ENCODE measurements at regions not wholly inside any gene's neighbourhood (a gene's known extent, or its start where the extent isn't known, plus 50 kb on each side); places are given as distances from the start of the nearest gene placed in this dataset.

GRCh38 chrX:51144828-51145442 lies 187.7 kb upstream of the NUDT10 start:
- intact Hi-C loops (cut with DNase I): no loop called here
- H3K9ac ChIP-seq (ENCODE audit: low read length in 3 of 3): no peak overlapping the region
- no peaks in the 10 kb centered on the region for H3K4me1 ChIP-seq (ENCODE audit: control insufficient read depth in 2 of 3, insufficient read depth in 2 of 3, low read depth in 1 of 3, low read length in 3 of 3)
- no peak overlapping the region for H3K27ac ChIP-seq (ENCODE audit: low read depth in 2 of 2, low read length in 2 of 2)
- no peak overlapping the region for H3K4me3 ChIP-seq (ENCODE audit: low read length in 3 of 3)
- DNase-seq (peak in 4 of 5 donors; percentile 35 to 65 (median 48)), FAIRE-seq (no peak)
- H3K9me3 ChIP-seq (ENCODE audit: control insufficient read depth in 2 of 3, insufficient read depth in 1 of 3, low read length in 3 of 3): no peaks in the 10 kb centered on the region
- H3K36me3 ChIP-seq (ENCODE audit: control insufficient read depth in 2 of 3, insufficient read depth in 3 of 3, low read length in 3 of 3): no peaks in the 10 kb centered on the region
- TF ChIP-seq CTCF (IDR thresholded peaks at IDR 0.05; ENCODE audit: borderline replicate concordance, extremely low read depth, insufficient read depth): peak; percentile 31
- peaks cover 8% of the 10 kb centered on the region for H3K27me3 ChIP-seq (ENCODE audit: control insufficient read depth, insufficient read depth, low read length)

GRCh38 chrX:51148848-51149247 lies 183.8 kb upstream of the NUDT10 start:
- no peaks in the 10 kb centered on the region for H3K36me3 ChIP-seq (ENCODE audit: control insufficient read depth in 2 of 3, insufficient read depth in 3 of 3, low read length in 3 of 3)
- no peaks in the 10 kb centered on the region for H3K9me3 ChIP-seq (ENCODE audit: control insufficient read depth in 2 of 3, insufficient read depth in 1 of 3, low read length in 3 of 3)
- peak in 2 of 5 donors; percentile 32 to 45 for DNase-seq
- no peak overlapping the region for H3K9ac ChIP-seq (ENCODE audit: low read length in 3 of 3)
- no peak for TF ChIP-seq CTCF (IDR thresholded peaks at IDR 0.05; ENCODE audit: borderline replicate concordance, extremely low read depth, insufficient read depth)
- peaks cover 4% of the 10 kb centered on the region for H3K27me3 ChIP-seq (ENCODE audit: control insufficient read depth, insufficient read depth, low read length)
- no peak overlapping the region for H3K4me3 ChIP-seq (ENCODE audit: low read length in 3 of 3)
- intact Hi-C loops (cut with DNase I): no loop called here
- H3K27ac ChIP-seq (ENCODE audit: low read depth in 2 of 2, low read length in 2 of 2): no peak overlapping the region
- H3K4me1 ChIP-seq (ENCODE audit: control insufficient read depth in 2 of 3, insufficient read depth in 2 of 3, low read depth in 1 of 3, low read length in 3 of 3): no peaks in the 10 kb centered on the region
- FAIRE-seq: no peak

GRCh38 chrX:51151734-51152133 lies 180.9 kb upstream of the NUDT10 start:
- H3K27me3 ChIP-seq (ENCODE audit: control insufficient read depth, insufficient read depth, low read length): no peaks in the 10 kb centered on the region
- FAIRE-seq: no peak

More at GRCh38 chrX:51151734-51152133, 180.9 kb upstream of the NUDT10 start:
- no peak for DNase-seq
- H3K36me3 ChIP-seq (ENCODE audit: control insufficient read depth in 2 of 3, insufficient read depth in 3 of 3, low read length in 3 of 3): no peaks in the 10 kb centered on the region
- no peaks in the 10 kb centered on the region for H3K4me1 ChIP-seq (ENCODE audit: control insufficient read depth in 2 of 3, insufficient read depth in 2 of 3, low read depth in 1 of 3, low read length in 3 of 3)
- no peaks in the 10 kb centered on the region for H3K9me3 ChIP-seq (ENCODE audit: control insufficient read depth in 2 of 3, insufficient read depth in 1 of 3, low read length in 3 of 3)
- no peak overlapping the region for H3K9ac ChIP-seq (ENCODE audit: low read length in 3 of 3)
- no peak overlapping the region for H3K4me3 ChIP-seq (ENCODE audit: low read length in 3 of 3)
- H3K27ac ChIP-seq (ENCODE audit: low read depth in 2 of 2, low read length in 2 of 2): no peak overlapping the region
- intact Hi-C loops (cut with DNase I): no loop called here
- no peak for TF ChIP-seq CTCF (IDR thresholded peaks at IDR 0.05; ENCODE audit: borderline replicate concordance, extremely low read depth, insufficient read depth)

All from kidney (tissue), 13 donors.